ENCODE measurements at regions not wholly inside any gene's neighbourhood (a gene's known extent, or its start where the extent isn't known, plus 50 kb on each side); places are given as distances from the start of the nearest gene placed in this dataset.

GRCh38 chr6:12446394-12446793 is 156.2 kb downstream of the EDN1 start:
- H3K27ac ChIP-seq (replicated peaks; ENCODE audit: low read length) = no peak overlapping the region
- no peak overlapping the region for H2AFZ ChIP-seq (ENCODE audit: low read length)
- no peaks in the 10 kb centered on the region for H3K36me3 ChIP-seq (replicated peaks in 1 of 2; ENCODE audit: control insufficient read depth in 2 of 2, insufficient read depth in 2 of 2, low read length in 2 of 2)

GRCh38 chr6:12449447-12449846 is 159.3 kb downstream of the EDN1 start:
- H3K4me1 ChIP-seq (ENCODE audit: control insufficient read depth in 2 of 2, insufficient read depth in 1 of 2, low read depth in 1 of 2, low read length in 2 of 2) = no peaks in the 10 kb centered on the region
- H3K79me1 ChIP-seq (ENCODE audit: low read depth, low read length) = no peaks in the 10 kb centered on the region
- H3K4ac ChIP-seq (ENCODE audit: low read length) = no peak overlapping the region
- no peaks in the 10 kb centered on the region for H3K27me3 ChIP-seq (ENCODE audit: control insufficient read depth in 3 of 3, insufficient read depth in 3 of 3, low read depth in 1 of 3, low read length in 3 of 3)
- no peak overlapping the region for H3K4me2 ChIP-seq (ENCODE audit: insufficient read depth, low read length, poor library complexity, severe bottlenecking)
- no peak overlapping the region for H3K18ac ChIP-seq (ENCODE audit: low read length)
- no peak overlapping the region for H2BK120ac ChIP-seq (ENCODE audit: low read depth, low read length)
- H2BK5ac ChIP-seq (ENCODE audit: low read length) = no peak overlapping the region
- H3K9ac ChIP-seq (ENCODE audit: low read depth, low read length, poor library complexity) = no peak overlapping the region
- H2AFZ ChIP-seq (ENCODE audit: low read length) = no peak overlapping the region
- no peak overlapping the region for H3K27ac ChIP-seq (replicated peaks; ENCODE audit: low read length)
- no peak overlapping the region for H3K23ac ChIP-seq (ENCODE audit: low read depth, low read length, poor library complexity)
- no peaks in the 10 kb centered on the region for H3K36me3 ChIP-seq (replicated peaks in 1 of 2; ENCODE audit: control insufficient read depth in 2 of 2, insufficient read depth in 2 of 2, low read length in 2 of 2)
- H4K91ac ChIP-seq (ENCODE audit: low read depth, low read length, poor library complexity) = no peak overlapping the region
- H4K8ac ChIP-seq (ENCODE audit: low read depth, low read length) = no peak overlapping the region
- H3K14ac ChIP-seq (ENCODE audit: low read length) = no peak overlapping the region
- H3K9me3 ChIP-seq (replicated peaks in 1 of 2; ENCODE audit: control insufficient read depth in 2 of 2, insufficient read depth in 1 of 2, low read depth in 1 of 2, low read length in 2 of 2) = no peaks in the 10 kb centered on the region
- H2BK15ac ChIP-seq (ENCODE audit: low read length) = no peak overlapping the region
- H2BK12ac ChIP-seq (ENCODE audit: low read length) = no peak overlapping the region
- DNase-seq (ENCODE audit: low spot score) = no peak
- no peak overlapping the region for H2AK5ac ChIP-seq (ENCODE audit: low read depth, low read length)
- no peak overlapping the region for H3K4me3 ChIP-seq (ENCODE audit: low read length in 2 of 2)
- WGBS, 2 donors (ENCODE audit: extremely low coverage in 2 of 2, insufficient read length in 2 of 2, insufficient replicate concordance in 1 of 2) = no CpG with 5 or more reads among the region's 4 CpGs

More at GRCh38 chr6:12446394-12446793, 156.2 kb downstream of the EDN1 start:
- Histone ChIP-seq H3K4me3 (ENCODE audit: low read length in 2 of 2) (no peak overlapping the region), H2BK5ac (ENCODE audit: low read length) (no peak overlapping the region), H3K4me1 (ENCODE audit: control insufficient read depth in 2 of 2, insufficient read depth in 1 of 2, low read depth in 1 of 2, low read length in 2 of 2) (no peaks in the 10 kb centered on the region), H2AK5ac (ENCODE audit: low read depth, low read length) (no peak overlapping the region), H3K9me3 (replicated peaks in 1 of 2; ENCODE audit: control insufficient read depth in 2 of 2, insufficient read depth in 1 of 2, low read depth in 1 of 2, low read length in 2 of 2) (no peaks in the 10 kb centered on the region), H4K8ac (ENCODE audit: low read depth, low read length) (no peak overlapping the region), H3K27me3 (ENCODE audit: control insufficient read depth in 3 of 3, insufficient read depth in 3 of 3, low read depth in 1 of 3, low read length in 3 of 3) (no peaks in the 10 kb centered on the region), H3K18ac (ENCODE audit: low read length) (no peak overlapping the region), H3K14ac (ENCODE audit: low read length) (no peak overlapping the region), H3K9ac (ENCODE audit: low read depth, low read length, poor library complexity) (no peak overlapping the region), H2BK120ac (ENCODE audit: low read depth, low read length) (no peak overlapping the region), H4K91ac (ENCODE audit: low read depth, low read length, poor library complexity) (no peak overlapping the region), H3K79me1 (ENCODE audit: low read depth, low read length) (no peaks in the 10 kb centered on the region), H3K23ac (ENCODE audit: low read depth, low read length, poor library complexity) (no peak overlapping the region), H3K4ac (ENCODE audit: low read length) (no peak overlapping the region), H2BK12ac (ENCODE audit: low read length) (no peak overlapping the region), H3K4me2 (ENCODE audit: insufficient read depth, low read length, poor library complexity, severe bottlenecking) (no peak overlapping the region), H2BK15ac (ENCODE audit: low read length) (no peak overlapping the region)
- no peak for DNase-seq (ENCODE audit: low spot score)
- no CpG with 5 or more reads among the region's 1 CpG for WGBS, 2 donors (ENCODE audit: extremely low coverage in 2 of 2, insufficient read length in 2 of 2, insufficient replicate concordance in 1 of 2)

- WGBS, 2 donors (ENCODE audit: extremely low coverage in 2 of 2, insufficient read length in 2 of 2, insufficient replicate concordance in 1 of 2) = no CpG with 5 or more reads among the region's 1 CpG
Measured at GRCh38 chr6:12450467-12450866, 160.3 kb downstream of the EDN1 start.

DNA sequence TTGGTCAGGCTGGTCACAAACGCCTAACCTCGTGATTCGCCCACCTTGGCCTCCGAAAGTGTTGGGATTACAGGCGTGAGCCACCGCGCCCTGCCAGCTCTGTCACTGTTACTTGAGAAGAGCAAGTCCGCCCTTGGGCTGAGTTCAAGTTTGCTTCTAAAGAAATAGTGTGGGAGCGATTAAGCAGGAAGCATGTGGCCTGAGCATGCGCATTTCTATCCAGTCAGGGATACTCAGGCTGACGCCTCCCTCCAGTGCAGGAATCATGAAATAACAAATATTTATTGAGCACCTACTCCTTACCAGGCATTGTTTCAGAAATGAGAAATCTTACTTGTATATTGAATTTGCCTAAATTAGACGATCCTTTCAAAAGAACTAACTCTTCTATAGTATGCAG is 166.2 kb downstream of the EDN1 start:
- Histone ChIP-seq H3K79me1 (ENCODE audit: low read depth, low read length) (no peaks in the 10 kb centered on the region), H4K8ac (ENCODE audit: low read depth, low read length) (no peak overlapping the region)
- no CpG with 5 or more reads among the region's 12 CpGs for WGBS, 2 donors (ENCODE audit: extremely low coverage in 2 of 2, insufficient read length in 2 of 2, insufficient replicate concordance in 1 of 2)

More at GRCh38 chr6:12450467-12450866, 160.3 kb downstream of the EDN1 start:
- no peak overlapping the region for H3K9ac ChIP-seq (ENCODE audit: low read depth, low read length, poor library complexity)
- no peak overlapping the region for H3K18ac ChIP-seq (ENCODE audit: low read length)
- H3K4me1 ChIP-seq (ENCODE audit: control insufficient read depth in 2 of 2, insufficient read depth in 1 of 2, low read depth in 1 of 2, low read length in 2 of 2) = no peaks in the 10 kb centered on the region
- no peak overlapping the region for H2BK120ac ChIP-seq (ENCODE audit: low read depth, low read length)
- no peak overlapping the region for H3K27ac ChIP-seq (replicated peaks; ENCODE audit: low read length)
- H3K36me3 ChIP-seq (replicated peaks in 1 of 2; ENCODE audit: control insufficient read depth in 2 of 2, insufficient read depth in 2 of 2, low read length in 2 of 2) = no peaks in the 10 kb centered on the region
- no peak overlapping the region for H3K14ac ChIP-seq (ENCODE audit: low read length)
- H2AFZ ChIP-seq (ENCODE audit: low read length) = no peak overlapping the region
- no peak overlapping the region for H4K8ac ChIP-seq (ENCODE audit: low read depth, low read length)
- H2BK15ac ChIP-seq (ENCODE audit: low read length) = no peak overlapping the region
- no peak overlapping the region for H4K91ac ChIP-seq (ENCODE audit: low read depth, low read length, poor library complexity)
- no peak overlapping the region for H3K4me3 ChIP-seq (ENCODE audit: low read length in 2 of 2)
- H3K27me3 ChIP-seq (ENCODE audit: control insufficient read depth in 3 of 3, insufficient read depth in 3 of 3, low read depth in 1 of 3, low read length in 3 of 3) = no peaks in the 10 kb centered on the region
- no peak overlapping the region for H3K23ac ChIP-seq (ENCODE audit: low read depth, low read length, poor library complexity)
- no peaks in the 10 kb centered on the region for H3K9me3 ChIP-seq (replicated peaks in 1 of 2; ENCODE audit: control insufficient read depth in 2 of 2, insufficient read depth in 1 of 2, low read depth in 1 of 2, low read length in 2 of 2)
- no peak overlapping the region for H2BK5ac ChIP-seq (ENCODE audit: low read length)
- no peak for DNase-seq (ENCODE audit: low spot score)
- H3K4me2 ChIP-seq (ENCODE audit: insufficient read depth, low read length, poor library complexity, severe bottlenecking) = no peak overlapping the region
- no peak overlapping the region for H3K4ac ChIP-seq (ENCODE audit: low read length)
- H3K79me1 ChIP-seq (ENCODE audit: low read depth, low read length) = no peaks in the 10 kb centered on the region
- H2BK12ac ChIP-seq (ENCODE audit: low read length) = no peak overlapping the region
- no peak overlapping the region for H2AK5ac ChIP-seq (ENCODE audit: low read depth, low read length)

More for the DNA sequence above, 166.2 kb downstream of the EDN1 start:
- Histone ChIP-seq H3K4me2 (ENCODE audit: insufficient read depth, low read length, poor library complexity, severe bottlenecking) (no peak overlapping the region), H2BK12ac (ENCODE audit: low read length) (no peak overlapping the region), H2BK15ac (ENCODE audit: low read length) (no peak overlapping the region), H3K4me3 (ENCODE audit: low read length in 2 of 2) (no peak overlapping the region), H3K18ac (ENCODE audit: low read length) (no peak overlapping the region), H3K4ac (ENCODE audit: low read length) (no peak overlapping the region), H2AFZ (ENCODE audit: low read length) (no peak overlapping the region), H3K14ac (ENCODE audit: low read length) (no peak overlapping the region), H2BK5ac (ENCODE audit: low read length) (no peak overlapping the region), H2BK120ac (ENCODE audit: low read depth, low read length) (no peak overlapping the region), H3K9ac (ENCODE audit: low read depth, low read length, poor library complexity) (no peak overlapping the region), H3K36me3 (replicated peaks in 1 of 2; ENCODE audit: control insufficient read depth in 2 of 2, insufficient read depth in 2 of 2, low read length in 2 of 2) (no peaks in the 10 kb centered on the region), H3K27ac (replicated peaks; ENCODE audit: low read length) (no peak overlapping the region), H4K91ac (ENCODE audit: low read depth, low read length, poor library complexity) (no peak overlapping the region), H3K9me3 (replicated peaks in 1 of 2; ENCODE audit: control insufficient read depth in 2 of 2, insufficient read depth in 1 of 2, low read depth in 1 of 2, low read length in 2 of 2) (no peaks in the 10 kb centered on the region), H3K23ac (ENCODE audit: low read depth, low read length, poor library complexity) (no peak overlapping the region), H3K27me3 (ENCODE audit: control insufficient read depth in 3 of 3, insufficient read depth in 3 of 3, low read depth in 1 of 3, low read length in 3 of 3) (no peaks in the 10 kb centered on the region), H3K4me1 (ENCODE audit: control insufficient read depth in 2 of 2, insufficient read depth in 1 of 2, low read depth in 1 of 2, low read length in 2 of 2) (peaks cover 0 to 3% of the 10 kb centered on the region in 2 donors), H2AK5ac (ENCODE audit: low read depth, low read length) (no peak overlapping the region)
- DNase-seq (ENCODE audit: low spot score) = no peak
